Middle frontal gyrus (tissue), 1 donor: ENCODE measurements at regions not wholly inside any gene's neighbourhood (a gene's known extent, or its start where the extent isn't known, plus 50 kb on each side); places are given as distances from the start of the nearest gene placed in this dataset.
A peak's percentile ranks its signal among the peaks of the same experiment; 100 is the strongest.
"Not testable (repeated sequence)": the region's sequence is repeated elsewhere in the genome, so short reads cannot be mapped to it uniquely, and the experiment has no call there.

Experiments
- DNase-seq: peaks from one replicate; pipeline ENCODE4 v3.0.0-alpha.2; 2015; ENCODE audit warnings: low spot score; ENCODE audit errors: extremely low spot score

GRCh38 chr4:17066972-17067371, 168.5 kb upstream of the LDB2 start:
- no peak for DNase-seq

- DNase-seq: no peak
Measured at GRCh38 chr4:17066236-17066635, 167.8 kb upstream of the LDB2 start.

- DNase-seq: no peak
Measured at GRCh38 chr4:17065821-17066220, 167.4 kb upstream of the LDB2 start.

GRCh38 chr4:17064959-17065358, 166.5 kb upstream of the LDB2 start:
- no peak for DNase-seq

GRCh38 chr4:17063888-17064287, 165.4 kb upstream of the LDB2 start:
- no peak for DNase-seq

- no peak for DNase-seq
Measured at GRCh38 chr4:17060230-17060629, 161.8 kb upstream of the LDB2 start.

- DNase-seq: no peak
Measured at GRCh38 chr4:17058916-17059741, 160.7 kb upstream of the LDB2 start.

- DNase-seq: no peak
Measured at GRCh38 chr4:17058536-17058915, 160.1 kb upstream of the LDB2 start.

GRCh38 chr4:17057035-17057434, 158.6 kb upstream of the LDB2 start:
- DNase-seq: no peak

GRCh38 chr4:17055788-17056187, 157.3 kb upstream of the LDB2 start:
- DNase-seq: peak; percentile 48

- no peak for DNase-seq
Measured at GRCh38 chr4:17045866-17046265, 147.4 kb upstream of the LDB2 start.

GRCh38 chr4:17038510-17039176, 140.2 kb upstream of the LDB2 start:
- DNase-seq: no peak

- DNase-seq: no peak
Measured at GRCh38 chr4:17033768-17034181, 135.3 kb upstream of the LDB2 start.

GRCh38 chr4:17033025-17033767, 134.8 kb upstream of the LDB2 start:
- no peak for DNase-seq

GRCh38 chr4:17030543-17030942, 132.1 kb upstream of the LDB2 start:
- DNase-seq: no peak

- no peak for DNase-seq
Measured at GRCh38 chr4:17029964-17030363, 131.5 kb upstream of the LDB2 start.

- no peak for DNase-seq
Measured at GRCh38 chr4:17029432-17029831, 131.0 kb upstream of the LDB2 start.

GRCh38 chr4:17027495-17027894, 129.1 kb upstream of the LDB2 start:
- peak; percentile 22 for DNase-seq

- DNase-seq: no peak
Measured at GRCh38 chr4:17024425-17024824, 126.0 kb upstream of the LDB2 start.

GRCh38 chr4:17020901-17021300, 122.5 kb upstream of the LDB2 start:
- no peak for DNase-seq

GRCh38 chr4:17020451-17020850, 122.0 kb upstream of the LDB2 start:
- DNase-seq: no peak

GRCh38 chr4:17018621-17019020, 120.2 kb upstream of the LDB2 start:
- not testable (repeated sequence) for DNase-seq
